ENCODE measurements at regions not wholly inside any gene's neighbourhood (a gene's known extent, or its start where the extent isn't known, plus 50 kb on each side); places are given as distances from the start of the nearest gene placed in this dataset.
A peak's percentile ranks its signal among the peaks of the same experiment; 100 is the strongest.

DNA sequence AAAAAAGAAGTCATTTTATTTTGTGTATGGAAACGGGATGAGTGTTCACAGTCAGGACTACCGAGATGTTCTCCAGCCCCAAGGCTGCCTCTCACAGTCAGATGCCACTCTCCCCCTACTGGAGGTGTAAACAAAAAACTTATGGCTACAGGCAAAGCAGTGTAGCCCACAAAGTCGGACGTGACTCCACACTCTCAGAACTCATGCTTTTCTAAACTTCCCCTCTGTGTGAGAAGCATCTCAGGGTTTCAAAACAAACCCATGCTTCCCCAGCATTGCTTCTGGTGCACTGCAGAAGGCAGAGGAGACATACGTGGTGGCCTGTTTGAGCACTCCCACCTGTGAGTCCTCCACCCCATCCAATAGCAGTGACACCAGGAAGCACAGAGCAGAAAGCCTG, 580.3 kb downstream of the BNC2 start:
- H3K4me3 ChIP-seq (ENCODE audit: insufficient read depth in 1 of 2, low read depth in 1 of 2, low read length in 2 of 2) = no peak overlapping the region
- H3K9ac ChIP-seq (ENCODE audit: low read length) = no peak overlapping the region
- no peak for DNase-seq
- no peak overlapping the region for H2BK120ac ChIP-seq (ENCODE audit: low read depth, low read length)
- no peak overlapping the region for H3K4ac ChIP-seq (ENCODE audit: low read depth in 1 of 2, low read length in 2 of 2)
- H3K4me1 ChIP-seq (ENCODE audit: control insufficient read depth, insufficient read depth, low read depth, low read length) = peaks cover 4% of the 10 kb centered on the region
- no peak overlapping the region for H2BK12ac ChIP-seq (ENCODE audit: low read length in 2 of 2)
- H4K8ac ChIP-seq (ENCODE audit: low read length) = no peak overlapping the region
- H2BK5ac ChIP-seq (ENCODE audit: low read depth, low read length, poor library complexity, severe bottlenecking) = no peak overlapping the region
- H3K23ac ChIP-seq (ENCODE audit: low read length in 2 of 2) = no peak overlapping the region
- WGBS = 81% methylated on average over 5 of the region's 5 CpGs
- no peaks in the 10 kb centered on the region for H3K79me1 ChIP-seq (replicated peaks; ENCODE audit: low read length, poor library complexity, severe bottlenecking)
- no peaks in the 10 kb centered on the region for H3K36me3 ChIP-seq (ENCODE audit: control insufficient read depth in 1 of 2, insufficient read depth in 2 of 2, low read depth in 1 of 2, low read length in 2 of 2)
- H3K4me2 ChIP-seq (ENCODE audit: low read length, poor library complexity, severe bottlenecking) = no peak overlapping the region
- H3K27ac ChIP-seq (ENCODE audit: low read length, poor library complexity, severe bottlenecking) = no peak overlapping the region
- no peaks in the 10 kb centered on the region for H3K27me3 ChIP-seq (ENCODE audit: control insufficient read depth in 1 of 2, insufficient read depth in 1 of 2, low read length in 2 of 2)
- no peak overlapping the region for H2AFZ ChIP-seq (ENCODE audit: low read depth, low read length)
- H4K91ac ChIP-seq (ENCODE audit: low read length) = no peak overlapping the region
- H2BK15ac ChIP-seq (ENCODE audit: low read depth, poor library complexity, severe bottlenecking) = no peak overlapping the region
- no peak overlapping the region for H3K14ac ChIP-seq (ENCODE audit: low read length in 2 of 2)
- no peak overlapping the region for H2AK5ac ChIP-seq (ENCODE audit: low read length, severe bottlenecking)
- no peak overlapping the region for H3K18ac ChIP-seq (ENCODE audit: low read depth in 1 of 2, low read length in 2 of 2)
- H3K9me3 ChIP-seq (ENCODE audit: control insufficient read depth, low read length) = no peaks in the 10 kb centered on the region

DNA sequence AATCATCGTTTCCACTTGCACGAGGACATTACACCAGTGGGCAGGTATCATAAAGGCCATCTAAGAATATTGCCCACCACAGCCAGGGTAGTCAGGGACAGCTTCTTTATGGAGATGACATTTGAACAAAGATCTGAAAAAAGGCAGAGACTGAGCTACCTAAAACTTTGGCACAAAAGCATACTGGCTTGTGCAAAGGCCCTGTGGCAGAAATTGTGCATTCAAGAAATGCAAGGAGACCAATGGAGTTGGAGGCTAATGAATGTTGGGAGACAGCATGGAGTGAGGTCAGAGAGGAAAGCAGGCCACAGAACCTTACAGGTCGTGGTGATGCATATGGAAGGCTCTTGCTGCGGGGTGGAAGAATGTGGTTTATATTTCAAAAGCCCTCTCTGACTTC, 578.5 kb downstream of the BNC2 start:
- H3K27me3 ChIP-seq (ENCODE audit: control insufficient read depth in 1 of 2, insufficient read depth in 1 of 2, low read length in 2 of 2) = no peaks in the 10 kb centered on the region
- no peaks in the 10 kb centered on the region for H3K36me3 ChIP-seq (ENCODE audit: control insufficient read depth in 1 of 2, insufficient read depth in 2 of 2, low read depth in 1 of 2, low read length in 2 of 2)
- no peak overlapping the region for H3K9ac ChIP-seq (ENCODE audit: low read length)
- no peak overlapping the region for H3K27ac ChIP-seq (ENCODE audit: low read length, poor library complexity, severe bottlenecking)
- no peak overlapping the region for H2BK5ac ChIP-seq (ENCODE audit: low read depth, low read length, poor library complexity, severe bottlenecking)
- H2BK12ac ChIP-seq (ENCODE audit: low read length in 2 of 2) = no peak overlapping the region
- H3K4me2 ChIP-seq (ENCODE audit: low read length, poor library complexity, severe bottlenecking) = no peak overlapping the region
- no peak overlapping the region for H3K18ac ChIP-seq (ENCODE audit: low read depth in 1 of 2, low read length in 2 of 2)
- H3K23ac ChIP-seq (ENCODE audit: low read length in 2 of 2) = no peak overlapping the region
- no peak overlapping the region for H2AFZ ChIP-seq (ENCODE audit: low read depth, low read length)
- H4K91ac ChIP-seq (ENCODE audit: low read length) = no peak overlapping the region
- peaks cover 5% of the 10 kb centered on the region for H3K9me3 ChIP-seq (ENCODE audit: control insufficient read depth, low read length)
- H2BK15ac ChIP-seq (ENCODE audit: low read depth, poor library complexity, severe bottlenecking) = no peak overlapping the region
- H3K4me1 ChIP-seq (ENCODE audit: control insufficient read depth, insufficient read depth, low read depth, low read length) = peaks cover 4% of the 10 kb centered on the region
- H2BK120ac ChIP-seq (ENCODE audit: low read depth, low read length) = no peak overlapping the region
- 97% methylated on average over 4 of the region's 4 CpGs for WGBS
- H3K4me3 ChIP-seq (ENCODE audit: insufficient read depth in 1 of 2, low read depth in 1 of 2, low read length in 2 of 2) = no peak overlapping the region
- H3K4ac ChIP-seq (ENCODE audit: low read depth in 1 of 2, low read length in 2 of 2) = no peak overlapping the region
- no peak overlapping the region for H3K14ac ChIP-seq (ENCODE audit: low read length in 2 of 2)
- DNase-seq = no peak
- no peaks in the 10 kb centered on the region for H3K79me1 ChIP-seq (replicated peaks; ENCODE audit: low read length, poor library complexity, severe bottlenecking)
- no peak overlapping the region for H4K8ac ChIP-seq (ENCODE audit: low read length)
- H2AK5ac ChIP-seq (ENCODE audit: low read length, severe bottlenecking) = no peak overlapping the region

DNA sequence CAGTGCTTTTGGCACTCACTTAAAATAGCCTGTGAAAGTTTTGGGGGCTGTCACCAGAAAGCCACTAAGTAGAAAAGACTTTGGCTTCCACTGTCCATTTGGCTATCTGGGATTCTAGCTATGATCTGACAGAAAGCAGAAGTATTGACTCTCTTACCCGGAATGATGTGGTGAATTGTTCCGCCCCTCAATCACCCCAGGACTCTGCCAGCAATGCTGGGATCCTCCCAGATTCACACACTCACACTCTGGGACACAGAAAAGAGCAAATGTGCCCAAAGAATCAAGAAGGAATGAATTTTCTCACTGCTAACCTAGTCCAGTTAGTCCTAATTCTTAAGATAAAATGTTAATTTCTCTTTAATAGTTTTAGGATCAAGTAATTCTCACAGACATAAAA, 576.9 kb downstream of the BNC2 start:
- Histone ChIP-seq H3K9ac (ENCODE audit: low read length) (no peak overlapping the region), H2BK5ac (ENCODE audit: low read depth, low read length, poor library complexity, severe bottlenecking) (no peak overlapping the region), H3K4ac (ENCODE audit: low read depth in 1 of 2, low read length in 2 of 2) (no peak overlapping the region), H3K27me3 (ENCODE audit: control insufficient read depth in 1 of 2, insufficient read depth in 1 of 2, low read length in 2 of 2) (no peaks in the 10 kb centered on the region), H3K23ac (ENCODE audit: low read length in 2 of 2) (no peak overlapping the region), H3K9me3 (ENCODE audit: control insufficient read depth, low read length) (peaks cover 5% of the 10 kb centered on the region), H3K79me1 (replicated peaks; ENCODE audit: low read length, poor library complexity, severe bottlenecking) (no peaks in the 10 kb centered on the region), H3K4me1 (ENCODE audit: control insufficient read depth, insufficient read depth, low read depth, low read length) (peaks cover 4% of the 10 kb centered on the region), H3K4me3 (ENCODE audit: insufficient read depth in 1 of 2, low read depth in 1 of 2, low read length in 2 of 2) (no peak overlapping the region), H3K14ac (ENCODE audit: low read length in 2 of 2) (no peak overlapping the region), H3K27ac (ENCODE audit: low read length, poor library complexity, severe bottlenecking) (no peak overlapping the region), H2AK5ac (ENCODE audit: low read length, severe bottlenecking) (no peak overlapping the region), H2BK12ac (ENCODE audit: low read length in 2 of 2) (no peak overlapping the region), H2AFZ (ENCODE audit: low read depth, low read length) (no peak overlapping the region), H3K18ac (ENCODE audit: low read depth in 1 of 2, low read length in 2 of 2) (no peak overlapping the region), H4K91ac (ENCODE audit: low read length) (no peak overlapping the region), H3K4me2 (ENCODE audit: low read length, poor library complexity, severe bottlenecking) (no peak overlapping the region), H4K8ac (ENCODE audit: low read length) (no peak overlapping the region), H3K36me3 (ENCODE audit: control insufficient read depth in 1 of 2, insufficient read depth in 2 of 2, low read depth in 1 of 2, low read length in 2 of 2) (no peaks in the 10 kb centered on the region), H2BK120ac (ENCODE audit: low read depth, low read length) (no peak overlapping the region), H2BK15ac (ENCODE audit: low read depth, poor library complexity, severe bottlenecking) (no peak overlapping the region)
- 95% methylated on average over 2 of the region's 2 CpGs for WGBS
- no peak for DNase-seq

DNA sequence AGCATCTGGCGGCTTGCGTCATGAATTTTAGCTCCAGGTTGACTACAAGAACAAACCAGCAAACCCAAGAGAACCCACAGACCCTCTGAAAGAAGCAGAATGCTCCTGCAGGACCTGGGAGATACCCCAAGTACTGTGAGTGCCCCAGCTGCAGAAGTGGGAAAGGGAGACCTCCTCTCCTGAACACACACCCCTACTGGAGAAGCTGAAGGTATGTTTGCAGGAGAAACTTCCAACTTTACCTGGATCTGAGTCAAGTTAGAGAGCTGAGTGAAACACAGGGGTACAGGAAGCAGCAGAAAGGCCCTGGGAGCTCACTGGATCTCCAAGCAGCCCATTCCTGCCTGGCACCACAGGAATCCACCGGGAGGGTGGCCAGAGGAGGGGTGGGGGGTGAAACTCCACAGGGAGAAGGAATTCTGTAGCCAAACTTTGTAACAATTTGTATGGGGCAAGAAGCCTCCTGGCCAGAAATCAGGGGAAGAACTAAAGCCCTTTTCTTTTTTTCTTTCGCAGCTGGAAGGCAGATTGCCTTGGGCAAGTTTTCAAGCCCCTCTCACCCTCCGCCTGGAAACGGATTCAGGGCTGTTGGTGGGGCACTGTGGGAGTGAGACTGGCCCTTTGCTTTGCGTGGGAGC, 576.2 kb downstream of the BNC2 start:
- Histone ChIP-seq H2BK120ac (ENCODE audit: low read depth, low read length) (no peak overlapping the region), H2AK5ac (ENCODE audit: low read length, severe bottlenecking) (no peak overlapping the region), H3K4me1 (ENCODE audit: control insufficient read depth, insufficient read depth, low read depth, low read length) (peaks cover 4% of the 10 kb centered on the region), H4K8ac (ENCODE audit: low read length) (no peak overlapping the region), H3K4ac (ENCODE audit: low read depth in 1 of 2, low read length in 2 of 2) (no peak overlapping the region), H3K18ac (ENCODE audit: low read depth in 1 of 2, low read length in 2 of 2) (no peak overlapping the region), H2BK5ac (ENCODE audit: low read depth, low read length, poor library complexity, severe bottlenecking) (no peak overlapping the region), H3K9ac (ENCODE audit: low read length) (no peak overlapping the region), H3K23ac (ENCODE audit: low read length in 2 of 2) (no peak overlapping the region), H3K36me3 (ENCODE audit: control insufficient read depth in 1 of 2, insufficient read depth in 2 of 2, low read depth in 1 of 2, low read length in 2 of 2) (no peaks in the 10 kb centered on the region), H3K27me3 (ENCODE audit: control insufficient read depth in 1 of 2, insufficient read depth in 1 of 2, low read length in 2 of 2) (no peaks in the 10 kb centered on the region), H2AFZ (ENCODE audit: low read depth, low read length) (no peak overlapping the region), H3K14ac (ENCODE audit: low read length in 2 of 2) (no peak overlapping the region), H3K79me1 (replicated peaks; ENCODE audit: low read length, poor library complexity, severe bottlenecking) (no peaks in the 10 kb centered on the region), H3K4me3 (ENCODE audit: insufficient read depth in 1 of 2, low read depth in 1 of 2, low read length in 2 of 2) (no peak overlapping the region), H3K9me3 (ENCODE audit: control insufficient read depth, low read length) (peaks cover 5% of the 10 kb centered on the region), H3K4me2 (ENCODE audit: low read length, poor library complexity, severe bottlenecking) (peak overlapping the region; percentile 25), H3K27ac (ENCODE audit: low read length, poor library complexity, severe bottlenecking) (no peak overlapping the region), H2BK15ac (ENCODE audit: low read depth, poor library complexity, severe bottlenecking) (no peak overlapping the region), H4K91ac (ENCODE audit: low read length) (no peak overlapping the region), H2BK12ac (ENCODE audit: low read length in 2 of 2) (no peak overlapping the region)
- DNase-seq = no peak
- WGBS = 96% methylated on average over 7 of the region's 7 CpGs
